Smooth muscle cell (in vitro differentiated cells): ENCODE measurements at regions not wholly inside any gene's neighbourhood (a gene's known extent, or its start where the extent isn't known, plus 50 kb on each side); places are given as distances from the start of the nearest gene placed in this dataset.

Experiments used
- DNase-seq: peaks from one replicate; lab custom pipeline; 2025; ENCODE audit not compliant: unreplicated experiment; lab: John Stamatoyannopoulos, UW
- H2AFZ ChIP-seq: fragments of 200-600 bp; sonication (generic); 2 replicates; pipeline ENCODE4 v1.6.0; 2016; ENCODE audit warnings: antibody characterized with exemption, low read depth, mild to moderate bottlenecking
- H3F3A ChIP-seq: fragments of 200-600 bp; sonication (generic); 2 replicates; pipeline ENCODE4 v1.6.0; 2017; ENCODE audit warnings: antibody characterized with exemption, low read depth
- H3K27ac ChIP-seq: fragments of 200-600 bp; sonication (generic); 2 replicates; pipeline ENCODE4 v1.5.1; 2016; ENCODE audit warnings: low read depth, mild to moderate bottlenecking
- H3K27me3 ChIP-seq: fragments of 200-600 bp; sonication (generic); 2 replicates; pipeline ENCODE4 v1.6.1; 2016; ENCODE audit warnings: low read depth, mild to moderate bottlenecking
- H3K36me3 ChIP-seq: fragments of 200-600 bp; sonication (generic); 2 replicates; pipeline ENCODE4 v1.5.1; 2016; ENCODE audit warnings: low read depth
- H3K4me1 ChIP-seq: fragments of 200-600 bp; sonication (generic); 2 replicates; pipeline ENCODE4 v1.5.1; 2016; ENCODE audit warnings: low read depth
- H3K4me2 ChIP-seq: fragments of 200-600 bp; sonication (generic); 2 replicates; pipeline ENCODE4 v1.6.0; 2016; ENCODE audit warnings: mild to moderate bottlenecking
- H3K4me3 ChIP-seq: fragments of 200-600 bp; sonication (generic); 2 replicates; pipeline ENCODE4 v1.5.1; 2016; ENCODE audit warnings: mild to moderate bottlenecking
- H3K79me2 ChIP-seq: fragments of 200-600 bp; sonication (generic); 2 replicates; pipeline ENCODE4 v1.6.0; 2016; ENCODE audit warnings: low read depth, mild to moderate bottlenecking
- H3K9ac ChIP-seq: fragments of 200-600 bp; sonication (generic); 2 replicates; pipeline ENCODE4 v1.6.0; 2016; ENCODE audit warnings: low read depth
- H3K9me3 ChIP-seq: fragments of 200-600 bp; sonication (generic); replicated peaks from 2 replicates; pipeline ENCODE4 v1.5.1; 2016; ENCODE audit warnings: low read depth
- H4K20me1 ChIP-seq: fragments of 200-600 bp; sonication (generic); 2 replicates; pipeline ENCODE4 v1.6.0; 2016; ENCODE audit warnings: low read depth
- CTCF ChIP-seq: fragments of 200-600 bp; sonication (generic); IDR thresholded peaks from 2 replicates; pipeline ENCODE4 v1.5.1; 2017; ENCODE audit warnings: borderline replicate concordance, mild to moderate bottlenecking, antibody characterized with exemption; ENCODE audit not compliant: insufficient read depth, poor library complexity, severe bottlenecking
- WGBS: methylation state at CpG from one replicate; pipeline ENCODE4 v1.1.7; 2016; ENCODE audit warnings: low lambda C conversion rate; 5-methylcytosine and 5-hydroxymethylcytosine counted together

DNA sequence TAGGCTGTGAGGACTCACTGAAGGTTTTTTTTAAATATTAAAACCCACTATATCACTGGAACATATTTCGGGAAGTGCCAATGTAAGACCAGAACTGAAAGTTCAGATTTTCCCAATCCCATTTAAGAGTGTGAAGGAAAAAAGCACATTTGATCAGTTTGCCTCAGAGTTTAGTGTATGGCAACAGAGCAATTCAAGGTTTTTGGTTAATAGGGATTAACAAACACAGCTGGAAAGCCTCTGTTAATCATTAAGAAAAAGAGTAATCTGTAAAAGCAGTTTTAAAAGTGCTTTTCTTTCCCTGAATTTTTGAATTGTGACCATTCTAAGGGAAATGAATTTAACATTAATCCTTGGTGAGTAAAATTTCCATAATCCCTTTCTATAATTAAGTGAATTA lies 60.4 kb downstream of the NPY5R start:
- peak overlapping the region; percentile 47 for H3K4me2 ChIP-seq
- no peaks in the 10 kb centered on the region for H3K9me3 ChIP-seq
- H2AFZ ChIP-seq: peak overlapping the region; percentile 75
- H3K36me3 ChIP-seq: no peaks in the 10 kb centered on the region
- peak overlapping the region; percentile 28 for H3K27ac ChIP-seq
- peak overlapping the region; percentile 32 for H3K4me3 ChIP-seq
- no peaks in the 10 kb centered on the region for H3K27me3 ChIP-seq
- TF ChIP-seq CTCF: no peak
- H3K79me2 ChIP-seq: no peaks in the 10 kb centered on the region
- no peaks in the 10 kb centered on the region for H4K20me1 ChIP-seq
- no peaks in the 10 kb centered on the region for H3F3A ChIP-seq
- H3K4me1 ChIP-seq: peaks cover 18% of the 10 kb centered on the region
- WGBS: 74% methylated on average over 1 of the region's 1 CpG
- DNase-seq: no peak
- no peak overlapping the region for H3K9ac ChIP-seq
